ENCODE measurements at regions not wholly inside any gene's neighbourhood (a gene's known extent, or its start where the extent isn't known, plus 50 kb on each side); places are given as distances from the start of the nearest gene placed in this dataset.
"Not testable (repeated sequence)": the region's sequence is repeated elsewhere in the genome, so short reads cannot be mapped to it uniquely, and the experiment has no call there.

- peaks cover 20% of the 10 kb centered on the region for H3K9me3 ChIP-seq (ENCODE audit: low read length)
- H3K79me2 ChIP-seq (ENCODE audit: insufficient read depth, low read length); H2AFZ ChIP-seq (ENCODE audit: low read length); H3K27ac ChIP-seq (ENCODE audit: extremely low read length, insufficient read depth, low read length); H3K9ac ChIP-seq (ENCODE audit: insufficient read depth, low read depth, low read length); intact Hi-C loops (cut with micrococcal nuclease; ENCODE audit: unreplicated experiment); H3K4me1 ChIP-seq (ENCODE audit: insufficient read depth, low read length); DNase-seq (ENCODE audit: low spot score); H4K20me1 ChIP-seq (ENCODE audit: insufficient read depth, low read length); H3K4me2 ChIP-seq (ENCODE audit: low read depth, low read length); CTCF ChIA-PET (ENCODE audit: low intra/inter-chr PET ratio, low total read pairs); in situ Hi-C loops (cut with HindIII; ENCODE audit: extremely low pct_ligation_motif_present, low pct_unique_long_range_greater_than_20kb); H3K36me3 ChIP-seq (replicated peaks in 1 of 2; ENCODE audit: control insufficient read depth in 1 of 2, insufficient read depth in 2 of 2, low read length in 2 of 2); ATAC-seq; BruUV-seq (replicated peaks); FAIRE-seq; H3K4me3 ChIP-seq (replicated peaks in 1 of 3; ENCODE audit: insufficient read depth in 1 of 3, low read depth in 2 of 3, low read length in 3 of 3): not testable (repeated sequence)
- H3K27me3 ChIP-seq (ENCODE audit: control insufficient read depth in 1 of 2, insufficient read depth in 2 of 2, low read length in 2 of 2), result peaks cover 6 to 11% of the 10 kb centered on the region in 2 experiments; a peak in 4 of 5 replicates
- POLR2A ChIA-PET, result interaction anchor here (0.6 to 3.0 kb wide), 4 partner anchors 9 to 263 kb away, joined by 3 to 6 read pairs (median 3); no protein-coding TSS in a partner anchor
- WGBS (ENCODE audit: low lambda C conversion rate), result 33% methylated on average over 5 of the region's 5 CpGs
Observed at GRCh38 chr14:103235506-103235905, 98.5 kb upstream of the EIF5 start.

GRCh38 chr14:103239751-103240150 is 94.3 kb upstream of the EIF5 start:
- H3K79me2 ChIP-seq (ENCODE audit: insufficient read depth, low read length), result no peaks in the 10 kb centered on the region
- H3K4me1 ChIP-seq (ENCODE audit: insufficient read depth, low read length), result peaks cover 18% of the 10 kb centered on the region
- peaks cover 20% of the 10 kb centered on the region for H3K9me3 ChIP-seq (ENCODE audit: low read length)
- no peaks in the 10 kb centered on the region for H3K36me3 ChIP-seq (replicated peaks in 1 of 2; ENCODE audit: control insufficient read depth in 1 of 2, insufficient read depth in 2 of 2, low read length in 2 of 2)
- H3K4me2 ChIP-seq (ENCODE audit: low read depth, low read length), result no peak overlapping the region
- no peak overlapping the region for H2AFZ ChIP-seq (ENCODE audit: low read length)
- ATAC-seq (no peak), DNase-seq (ENCODE audit: low spot score) (no peak), FAIRE-seq (no peak)
- intact Hi-C loops (cut with micrococcal nuclease; ENCODE audit: unreplicated experiment) (no loop called here), in situ Hi-C loops (cut with HindIII; ENCODE audit: extremely low pct_ligation_motif_present, low pct_unique_long_range_greater_than_20kb) (no loop called here)
- CTCF ChIA-PET (ENCODE audit: low intra/inter-chr PET ratio, low total read pairs), result no interaction called here
- POLR2A ChIA-PET, result no interaction called here
- H3K9ac ChIP-seq (ENCODE audit: insufficient read depth, low read depth, low read length), result no peak overlapping the region
- H3K27ac ChIP-seq (ENCODE audit: extremely low read length, insufficient read depth, low read length), result no peak overlapping the region
- H3K27me3 ChIP-seq (ENCODE audit: control insufficient read depth in 1 of 2, insufficient read depth in 2 of 2, low read length in 2 of 2), result peaks cover 0 to 3% of the 10 kb centered on the region in 2 experiments; a peak in 2 of 5 replicates
- WGBS (ENCODE audit: low lambda C conversion rate), result 64% methylated on average over 6 of the region's 6 CpGs
- H4K20me1 ChIP-seq (ENCODE audit: insufficient read depth, low read length), result no peaks in the 10 kb centered on the region
- no peak overlapping the region for H3K4me3 ChIP-seq (replicated peaks in 1 of 3; ENCODE audit: insufficient read depth in 1 of 3, low read depth in 2 of 3, low read length in 3 of 3)
- BruUV-seq (replicated peaks), result no TSS peak
- TF ChIP-seq MTF1 (CRISPR knock-in tag; IDR thresholded peaks at IDR 0.05), result no peak
- no peak for TF ChIP-seq MTF2 (CRISPR knock-in tag; IDR thresholded peaks at IDR 0.05; ENCODE audit: borderline replicate concordance)
- TF ChIP-seq ZNF317 (CRISPR knock-in tag; IDR thresholded peaks at IDR 0.05), result no peak
- TF ChIP-seq ZNF383 (CRISPR knock-in tag; IDR thresholded peaks at IDR 0.05; ENCODE audit: borderline replicate concordance), result no peak
- TF ChIP-seq ZNF788 (CRISPR knock-in tag; IDR thresholded peaks at IDR 0.05; ENCODE audit: borderline replicate concordance), result no peak
- no peak for TF ChIP-seq ZNF530 (CRISPR knock-in tag; IDR thresholded peaks at IDR 0.05; ENCODE audit: low read depth)
- TF ChIP-seq TP53 (CRISPR knock-in tag; conservative IDR thresholded peaks at IDR 0.05), result no peak
- TF ChIP-seq, protein P1, sequence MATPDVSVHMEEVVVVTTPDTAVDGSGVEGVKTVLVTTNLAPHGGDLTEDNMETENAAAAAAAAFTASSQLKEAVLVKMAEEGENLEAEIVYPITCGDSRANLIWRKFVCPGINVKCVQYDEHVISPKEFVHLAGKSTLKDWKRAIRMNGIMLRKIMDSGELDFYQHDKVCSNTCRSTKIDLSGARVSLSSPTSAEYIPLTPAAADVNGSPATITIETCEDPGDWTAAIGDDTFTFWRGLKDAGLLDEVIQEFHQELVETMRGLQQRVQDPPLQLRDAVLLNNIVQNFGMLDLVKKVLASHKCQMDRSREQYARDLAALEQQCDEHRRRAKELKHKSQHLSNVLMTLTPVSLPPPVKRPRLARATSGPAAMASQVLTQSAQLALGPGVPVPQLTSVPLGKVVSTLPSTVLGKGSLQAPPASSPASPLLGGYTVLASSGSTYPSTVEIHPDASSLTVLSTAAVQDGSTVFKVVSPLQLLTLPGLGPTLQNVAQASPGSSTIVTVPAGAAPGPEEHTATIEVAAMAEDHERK (CRISPR knock-in tag; IDR thresholded peaks at IDR 0.05; ENCODE audit: low read depth), result no peak
- no peak for TF ChIP-seq DRAP1 (CRISPR knock-in tag; IDR thresholded peaks at IDR 0.05)
- TF ChIP-seq ARID5B (CRISPR knock-in tag; IDR thresholded peaks at IDR 0.05), result no peak

All from HepG2 (cell line).